NCI-H82 (cell line): ENCODE measurements at regions not wholly inside any gene's neighbourhood (a gene's known extent, or its start where the extent isn't known, plus 50 kb on each side); places are given as distances from the start of the nearest gene placed in this dataset.

Experiments
- DNase-seq: peaks from one replicate; lab custom pipeline; 2025; lab: John Stamatoyannopoulos, UW

DNA sequence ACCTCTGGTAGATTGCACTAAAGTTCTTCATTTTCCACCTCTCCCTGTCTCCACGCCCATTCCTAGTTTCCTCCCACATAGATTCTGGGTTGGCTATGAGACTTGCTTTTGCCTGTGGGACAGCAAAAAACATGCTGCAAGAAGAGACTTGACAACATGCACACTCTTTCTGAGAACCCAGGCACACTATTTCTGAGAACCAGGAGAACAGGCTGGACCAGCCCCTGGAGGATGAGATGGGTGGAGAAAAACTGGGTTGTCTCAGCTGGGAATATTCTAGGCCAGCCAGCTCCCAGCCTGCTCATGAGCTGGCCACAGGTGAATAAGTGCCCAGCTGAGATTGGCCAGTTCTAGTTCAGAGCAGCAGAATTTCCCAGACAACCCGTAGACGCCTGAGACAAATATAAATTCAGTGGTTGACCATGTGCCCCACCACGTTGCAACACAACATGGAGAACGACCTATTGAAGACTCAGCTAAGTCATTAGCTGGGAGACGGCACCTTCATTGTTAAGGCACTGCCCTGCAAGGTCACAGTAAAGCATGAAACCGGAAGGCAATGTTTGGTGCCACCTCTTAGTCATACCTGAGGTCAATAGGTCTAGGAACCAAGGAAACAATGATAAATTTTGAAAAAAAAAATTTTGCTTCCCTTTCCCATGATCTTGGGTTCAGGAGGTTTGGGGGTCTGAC lies 92.7 kb upstream of the AKR1E2 start:
- no peak for DNase-seq

DNA sequence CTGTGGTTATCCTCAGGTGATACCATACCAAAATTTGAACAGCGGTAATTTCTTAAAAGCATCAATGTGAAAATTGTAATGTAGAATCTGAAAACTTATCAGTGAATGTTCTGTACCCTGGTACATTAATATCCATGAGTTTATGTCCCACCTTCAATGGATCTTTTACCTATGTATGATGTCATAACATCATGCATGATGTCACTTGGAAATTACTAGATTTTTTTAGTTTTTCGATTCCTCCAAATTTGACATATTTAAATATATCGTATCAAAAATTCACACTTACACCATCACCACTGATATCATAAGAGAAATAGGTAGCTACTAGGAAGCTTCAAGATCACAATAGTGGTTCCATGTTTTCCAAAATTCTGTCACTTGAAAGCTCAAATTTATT lies 95.0 kb upstream of the AKR1E2 start:
- no peak for DNase-seq

GRCh38 chr10:4725917-4726606 lies 99.9 kb upstream of the AKR1E2 start:
- DNase-seq, result no peak

DNA sequence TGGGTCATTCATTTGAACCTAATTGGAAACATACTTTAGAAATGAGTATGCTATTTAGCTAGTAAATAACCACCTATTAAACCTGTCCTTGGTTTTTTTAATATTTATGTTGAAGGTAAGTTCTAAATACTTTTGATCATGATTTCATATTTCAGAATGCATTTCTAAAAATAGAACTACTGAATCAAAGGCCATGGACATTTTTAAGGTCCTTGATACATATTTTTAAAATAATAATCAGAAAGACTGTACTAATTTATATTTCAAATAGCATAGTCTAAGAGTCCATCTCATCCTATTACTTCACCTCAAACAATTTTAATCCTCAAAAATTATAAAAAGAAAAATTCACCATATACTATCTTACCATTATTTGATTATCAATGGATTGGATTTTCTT lies 102.1 kb upstream of the AKR1E2 start:
- DNase-seq, result no peak

GRCh38 chr10:4721999-4722753 lies 103.8 kb upstream of the AKR1E2 start:
- DNase-seq, result no peak

- DNase-seq, result no peak
These were observed 105.5 kb upstream of the AKR1E2 start for GRCh38 chr10:4720463-4720862.

DNA sequence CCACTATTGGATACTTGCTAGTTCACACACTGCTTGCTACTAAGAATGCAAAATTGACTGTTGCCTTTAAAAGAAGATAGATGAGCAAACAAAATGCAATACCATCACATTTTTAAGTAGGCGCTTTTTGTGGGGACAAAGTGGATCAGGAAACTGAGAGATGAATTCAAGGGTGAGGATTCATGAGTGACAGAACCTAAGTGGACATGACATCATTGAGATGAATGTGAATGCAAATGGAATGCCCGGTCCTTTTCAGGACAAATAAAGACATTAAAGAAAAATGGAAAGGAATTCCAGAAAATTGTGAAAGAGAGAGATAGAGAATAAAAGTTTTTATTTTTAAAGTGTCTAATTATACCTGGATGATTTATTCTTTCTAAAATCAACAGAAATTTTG lies 106.3 kb upstream of the AKR1E2 start:
- no peak for DNase-seq

GRCh38 chr10:4719036-4719435 lies 107.0 kb upstream of the AKR1E2 start:
- DNase-seq, result no peak

DNA sequence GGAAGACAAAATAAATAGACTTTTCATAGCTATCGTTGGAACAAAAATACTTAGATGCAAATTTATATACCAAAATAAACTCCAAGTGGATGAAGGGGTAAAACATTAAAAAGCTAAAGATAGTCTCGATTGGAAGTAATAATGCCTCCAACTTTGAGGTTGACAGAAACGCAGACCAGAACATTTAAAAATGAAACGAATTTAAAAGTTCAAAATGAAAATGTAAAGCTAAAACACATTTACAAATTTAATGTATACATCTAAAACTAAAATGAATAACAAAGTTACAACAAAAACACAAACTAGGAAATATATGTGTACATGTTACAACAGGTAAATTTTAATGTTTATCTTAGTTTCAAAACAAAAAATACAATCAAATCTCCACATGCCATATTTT lies 107.5 kb upstream of the AKR1E2 start:
- DNase-seq, result no peak

DNA sequence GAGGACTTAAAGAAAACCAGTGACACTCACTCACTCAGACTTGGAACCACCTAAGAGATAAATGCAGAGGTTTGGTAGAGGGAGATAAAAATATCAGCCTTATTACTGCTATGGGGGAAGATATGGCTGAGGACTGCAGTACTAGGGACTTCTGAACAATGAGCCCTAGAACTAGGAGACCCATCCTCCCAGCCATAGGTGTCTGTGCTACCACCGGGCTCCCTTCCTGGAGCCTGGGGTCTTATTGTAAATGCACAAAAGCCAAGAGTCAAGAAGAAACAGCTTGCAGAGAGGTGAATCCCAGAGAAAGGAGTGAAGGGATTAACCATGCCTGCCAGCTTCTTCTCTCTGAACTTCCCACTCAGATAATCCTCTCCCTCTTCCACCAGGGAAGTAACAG lies 108.3 kb upstream of the AKR1E2 start:
- peak; percentile 55 for DNase-seq

- DNase-seq, result no peak
These were observed 115.1 kb upstream of the AKR1E2 start for GRCh38 chr10:4710858-4711257.

DNA sequence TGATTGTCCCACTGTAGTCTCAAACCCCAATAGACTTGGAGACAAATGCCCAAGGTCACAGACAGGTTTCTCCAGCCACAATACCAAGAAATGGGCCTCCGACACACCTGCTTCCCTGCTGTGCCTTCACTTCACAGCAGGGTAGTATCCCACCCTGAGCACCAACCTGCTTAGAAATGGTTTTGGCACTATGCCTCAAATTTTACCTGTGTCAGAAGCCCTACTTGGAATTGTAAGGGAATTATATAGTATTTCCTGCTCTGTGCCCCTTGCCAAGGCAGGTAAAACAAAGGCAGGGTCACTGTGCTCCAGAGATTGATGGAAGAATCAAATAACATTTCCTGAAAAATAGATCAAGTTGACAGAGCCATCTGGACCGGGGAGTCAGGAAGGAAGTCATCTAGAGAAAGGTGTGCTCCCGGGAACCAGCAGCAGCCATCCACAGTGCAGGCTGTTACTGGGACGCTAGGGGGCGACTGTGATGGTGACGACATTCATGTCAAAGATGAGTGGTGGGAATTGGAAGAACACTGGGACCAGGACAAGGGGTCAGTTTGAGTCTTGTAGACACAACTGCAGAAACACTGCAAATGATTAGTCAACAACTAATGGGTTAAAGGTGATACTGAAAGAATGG lies 117.8 kb upstream of the AKR1E2 start:
- peak; percentile 17 for DNase-seq

GRCh38 chr10:4707221-4707620 lies 118.8 kb upstream of the AKR1E2 start:
- DNase-seq, result no peak

GRCh38 chr10:4704034-4704545 lies 121.9 kb upstream of the AKR1E2 start:
- no peak for DNase-seq

DNA sequence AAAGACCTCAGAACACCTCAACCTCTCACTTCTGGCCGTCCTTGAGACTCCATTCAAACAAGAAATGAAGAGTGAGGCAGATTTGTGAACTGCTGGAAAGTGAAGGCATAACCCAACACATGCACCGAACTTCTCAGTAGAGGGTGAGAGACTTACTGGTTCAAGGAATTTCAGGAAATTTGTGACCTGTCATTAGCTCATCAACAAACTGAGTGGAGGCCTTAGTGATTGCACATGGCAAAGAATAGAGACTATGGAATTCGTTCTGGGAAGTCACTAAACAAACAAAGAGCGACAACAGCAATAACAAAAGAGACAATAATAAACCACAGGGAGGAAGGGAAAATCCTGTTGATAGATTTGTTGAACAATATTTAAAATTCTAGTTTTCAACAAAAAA lies 125.0 kb upstream of the AKR1E2 start:
- no peak for DNase-seq

GRCh38 chr10:4699950-4700730 lies 125.9 kb upstream of the AKR1E2 start:
- no peak for DNase-seq

- DNase-seq, result no peak
These were observed 127.9 kb upstream of the AKR1E2 start for GRCh38 chr10:4698075-4698474.

DNA sequence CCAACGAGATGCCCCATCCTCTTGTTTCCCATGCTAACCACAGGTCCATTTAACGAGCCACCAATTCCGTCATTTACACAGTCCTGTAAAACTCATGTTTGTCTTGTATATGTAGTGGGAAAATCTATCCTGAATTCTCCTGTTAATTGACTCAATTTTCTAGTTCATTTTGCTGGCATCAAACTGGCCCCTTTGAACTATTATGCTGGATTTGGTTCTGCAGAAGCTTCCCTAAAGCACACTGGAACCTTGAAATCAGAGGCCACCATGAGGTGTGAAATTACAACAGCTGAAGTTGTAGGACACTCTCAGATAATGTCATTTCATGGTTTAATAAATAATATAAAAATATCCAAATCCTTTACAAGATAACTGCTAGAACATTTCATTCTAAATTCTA lies 129.8 kb upstream of the AKR1E2 start:
- no peak for DNase-seq

GRCh38 chr10:4693967-4694366 lies 132.0 kb upstream of the AKR1E2 start:
- no peak for DNase-seq

DNA sequence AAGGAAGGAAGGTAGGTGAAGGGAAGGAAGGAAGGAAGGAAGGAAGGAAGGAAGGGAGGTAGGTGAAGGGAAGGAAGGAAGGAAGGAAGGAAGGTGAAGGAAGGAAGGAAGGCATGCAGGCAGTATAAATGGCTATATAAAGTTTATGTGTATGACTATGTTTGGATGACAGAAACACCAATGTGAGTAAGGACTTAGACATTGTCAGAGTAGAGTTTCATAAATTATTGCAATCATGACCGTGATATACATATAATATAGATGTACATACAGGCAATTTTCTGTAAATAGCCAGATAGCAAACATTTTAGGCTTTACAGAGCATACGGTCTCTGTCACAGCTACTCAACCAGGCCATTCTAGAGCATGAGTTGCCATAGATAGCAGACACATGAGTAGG lies 133.8 kb upstream of the AKR1E2 start:
- no peak for DNase-seq

GRCh38 chr10:4691776-4692175 lies 134.2 kb upstream of the AKR1E2 start:
- no peak for DNase-seq

- DNase-seq, result no peak
These were observed 134.7 kb upstream of the AKR1E2 start for GRCh38 chr10:4691301-4691700.
